Astrocyte (in vitro differentiated cells and primary cell): ENCODE measurements at regions not wholly inside any gene's neighbourhood (a gene's known extent, or its start where the extent isn't known, plus 50 kb on each side); places are given as distances from the start of the nearest gene placed in this dataset.

Source experiments
- DNase-seq: peaks from one replicate; pipeline ENCODE4 v3.0.0-alpha.2; 2010; ENCODE audit warnings: low read depth
- FAIRE-seq: peaks from 2 replicates; lab custom pipeline; 2011; peaks lifted over from hg19 to GRCh38; lab: Jason Lieb, UNC
- H2AFZ ChIP-seq: 2 replicates; pipeline ENCODE4 v1.6.0; 2012; ENCODE audit warnings: low read depth, low read length, inconsistent platforms
- H3K27ac ChIP-seq: 2 replicates; pipeline ENCODE4 v1.5.1; 2011; ENCODE audit warnings: low read depth, low read length, inconsistent platforms
- H3K27me3 ChIP-seq: 2 replicates; pipeline ENCODE4 v1.6.0; 2011; ENCODE audit warnings: low read length, inconsistent platforms; ENCODE audit not compliant: insufficient read depth
- H3K36me3 ChIP-seq: 2 replicates; pipeline ENCODE4 v1.5.1; 2011; ENCODE audit warnings: low read length, inconsistent platforms; ENCODE audit not compliant: insufficient read depth
- H3K4me1 ChIP-seq: 2 replicates; pipeline ENCODE4 v1.5.1; 2011; ENCODE audit warnings: low read length, inconsistent platforms; ENCODE audit not compliant: insufficient read depth
- H3K4me2 ChIP-seq: 2 replicates; pipeline ENCODE4 v1.6.0; 2012; ENCODE audit warnings: low read length, inconsistent platforms
- H3K4me3 ChIP-seq: 2 replicates; pipeline ENCODE4 v1.5.1; 2011; ENCODE audit warnings: low read depth, mild to moderate bottlenecking, low read length, inconsistent platforms; ENCODE audit not compliant: insufficient read depth
- H3K79me2 ChIP-seq: 2 replicates; pipeline ENCODE4 v1.6.0; 2012; ENCODE audit warnings: mild to moderate bottlenecking, low read length, inconsistent platforms; ENCODE audit not compliant: insufficient read depth
- H3K9ac ChIP-seq: 2 replicates; pipeline ENCODE4 v1.6.0; 2012; ENCODE audit warnings: mild to moderate bottlenecking, low read length, inconsistent platforms
- H3K9me3 ChIP-seq: 2 replicates; pipeline ENCODE4 v1.5.1; 2012; ENCODE audit warnings: low read depth, mild to moderate bottlenecking, low read length, inconsistent platforms; ENCODE audit not compliant: insufficient read depth
- H4K20me1 ChIP-seq: 2 replicates; pipeline ENCODE4 v1.6.0; 2012; ENCODE audit warnings: low read length, inconsistent platforms; ENCODE audit not compliant: insufficient read depth
- H3K27ac Mint-ChIP-seq: one replicate; pipeline ENCODE4 v1.8.0; 2021; ENCODE audit warnings: mild to moderate bottlenecking, mixed read lengths; ENCODE audit not compliant: unreplicated experiment
- H3K27me3 Mint-ChIP-seq: one replicate; pipeline ENCODE4 v1.8.0; 2021; ENCODE audit warnings: low read depth, mixed read lengths; ENCODE audit not compliant: unreplicated experiment
- H3K36me3 Mint-ChIP-seq: one replicate; pipeline ENCODE4 v1.8.0; 2021; ENCODE audit warnings: low read depth, mixed read lengths; ENCODE audit not compliant: unreplicated experiment
- H3K4me1 Mint-ChIP-seq: one replicate; pipeline ENCODE4 v1.8.0; 2021; ENCODE audit warnings: low read depth, mixed read lengths; ENCODE audit not compliant: unreplicated experiment
- H3K4me3 Mint-ChIP-seq: one replicate; pipeline ENCODE4 v1.8.0; 2021; ENCODE audit warnings: mild to moderate bottlenecking, moderate library complexity, mixed read lengths; ENCODE audit not compliant: unreplicated experiment
- H3K9me3 Mint-ChIP-seq: one replicate; pipeline ENCODE4 v1.8.0; 2021; ENCODE audit warnings: mild to moderate bottlenecking, mixed read lengths; ENCODE audit not compliant: unreplicated experiment
- CTCF ChIP-seq: IDR thresholded peaks from 2 replicates; pipeline ENCODE4 v1.5.1; 2011; ENCODE audit warnings: low read depth, mild to moderate bottlenecking, inconsistent platforms, low read length, moderate library complexity; ENCODE audit not compliant: insufficient read depth
- EZH2 ChIP-seq: IDR thresholded peaks from 2 replicates; pipeline ENCODE4 v1.6.1; 2012; ENCODE audit warnings: mild to moderate bottlenecking, low read length, inconsistent platforms; ENCODE audit not compliant: insufficient read depth

GRCh38 chr7:27387864-27388263 is 145.3 kb downstream of the EVX1 start:
- TF ChIP-seq CTCF, result no peak
- no peak for TF ChIP-seq EZH2
- H3K9ac ChIP-seq, result no peak overlapping the region
- H3K27me3 ChIP-seq, result peaks cover 7% of the 10 kb centered on the region
- DNase-seq, result no peak
- H4K20me1 ChIP-seq, result no peaks in the 10 kb centered on the region
- no peaks in the 10 kb centered on the region for H3K4me1 ChIP-seq
- no peaks in the 10 kb centered on the region for H3K36me3 Mint-ChIP-seq
- no peaks in the 10 kb centered on the region for H3K79me2 ChIP-seq
- H3K27ac ChIP-seq, result no peak overlapping the region
- H3K4me3 Mint-ChIP-seq, result no peak overlapping the region
- peaks cover 8% of the 10 kb centered on the region for H3K27me3 Mint-ChIP-seq
- peaks cover 2% of the 10 kb centered on the region for H3K9me3 Mint-ChIP-seq
- no peaks in the 10 kb centered on the region for H3K9me3 ChIP-seq
- no peak overlapping the region for H3K4me2 ChIP-seq
- H3K27ac Mint-ChIP-seq, result no peak overlapping the region
- no peaks in the 10 kb centered on the region for H3K36me3 ChIP-seq
- H3K4me3 ChIP-seq, result no peak overlapping the region
- H3K4me1 Mint-ChIP-seq, result no peaks in the 10 kb centered on the region
- no peak overlapping the region for H2AFZ ChIP-seq
- no peak for FAIRE-seq

- H3K4me3 ChIP-seq, result no peak overlapping the region
- no peak overlapping the region for H3K4me2 ChIP-seq
- no peak overlapping the region for H2AFZ ChIP-seq
- DNase-seq, result no peak
- no peaks in the 10 kb centered on the region for H4K20me1 ChIP-seq
- Mint-ChIP-seq H3K9me3 (peaks cover 5% of the 10 kb centered on the region), H3K4me3 (no peak overlapping the region), H3K27ac (no peak overlapping the region), H3K36me3 (no peaks in the 10 kb centered on the region), H3K4me1 (no peaks in the 10 kb centered on the region), H3K27me3 (peaks cover 8% of the 10 kb centered on the region)
- TF ChIP-seq EZH2, result no peak
- TF ChIP-seq CTCF, result no peak
- H3K36me3 ChIP-seq, result no peaks in the 10 kb centered on the region
- H3K27me3 ChIP-seq, result peaks cover 7% of the 10 kb centered on the region
- no peaks in the 10 kb centered on the region for H3K9me3 ChIP-seq
- no peak for FAIRE-seq
- H3K4me1 ChIP-seq, result no peaks in the 10 kb centered on the region
- no peaks in the 10 kb centered on the region for H3K79me2 ChIP-seq
- no peak overlapping the region for H3K9ac ChIP-seq
- H3K27ac ChIP-seq, result no peak overlapping the region
These were observed 146.0 kb downstream of the EVX1 start for GRCh38 chr7:27388561-27388960.

GRCh38 chr7:27389496-27389895 is 146.9 kb downstream of the EVX1 start:
- H3K36me3 ChIP-seq, result no peaks in the 10 kb centered on the region
- no peak overlapping the region for H2AFZ ChIP-seq
- peaks cover 9% of the 10 kb centered on the region for H3K27me3 Mint-ChIP-seq
- peaks cover 7% of the 10 kb centered on the region for H3K27me3 ChIP-seq
- DNase-seq (no peak), FAIRE-seq (no peak)
- H3K9ac ChIP-seq, result no peak overlapping the region
- no peaks in the 10 kb centered on the region for H3K4me1 ChIP-seq
- no peaks in the 10 kb centered on the region for H3K36me3 Mint-ChIP-seq
- H3K9me3 ChIP-seq, result no peaks in the 10 kb centered on the region
- H4K20me1 ChIP-seq, result no peaks in the 10 kb centered on the region
- no peaks in the 10 kb centered on the region for H3K4me1 Mint-ChIP-seq
- H3K79me2 ChIP-seq, result no peaks in the 10 kb centered on the region
- H3K9me3 Mint-ChIP-seq, result peaks cover 6% of the 10 kb centered on the region
- H3K4me3 ChIP-seq, result no peak overlapping the region
- no peak overlapping the region for H3K4me3 Mint-ChIP-seq
- H3K27ac ChIP-seq, result no peak overlapping the region
- H3K27ac Mint-ChIP-seq, result no peak overlapping the region
- TF ChIP-seq CTCF (no peak), EZH2 (no peak)
- H3K4me2 ChIP-seq, result no peak overlapping the region
